Upper lobe of right lung (tissue), 1 donor: ENCODE measurements at regions not wholly inside any gene's neighbourhood (a gene's known extent, or its start where the extent isn't known, plus 50 kb on each side); places are given as distances from the start of the nearest gene placed in this dataset.

Source experiments
- ATAC-seq: fragments of 200-7000 bp; cut with Tn5 transposase; one replicate; pipeline ENCODE4 v1.9.1; 2020; ENCODE audit warnings: mild to moderate bottlenecking, moderate library complexity
- DNase-seq: peaks from one replicate; pipeline ENCODE4 v3.0.0-alpha.2; 2020
- H3K27ac ChIP-seq: fragments of 200-600 bp; one replicate; pipeline ENCODE4 v1.8.0; 2022
- H3K27me3 ChIP-seq: fragments of 200-600 bp; one replicate; pipeline ENCODE4 v1.8.0; 2022; ENCODE audit warnings: mild to moderate bottlenecking
- H3K36me3 ChIP-seq: fragments of 200-600 bp; one replicate; pipeline ENCODE4 v1.8.0; 2022
- H3K4me1 ChIP-seq: fragments of 200-600 bp; one replicate; pipeline ENCODE4 v1.8.0; 2022
- H3K4me3 ChIP-seq: fragments of 200-600 bp; one replicate; pipeline ENCODE4 v1.8.0; 2022; ENCODE audit warnings: mild to moderate bottlenecking
- H3K9me3 ChIP-seq: fragments of 200-600 bp; one replicate; pipeline ENCODE4 v1.8.0; 2022
- CTCF ChIP-seq: fragments of 200-600 bp; IDR thresholded peaks from one replicate; pipeline ENCODE4 v1.8.0; 2022; ENCODE audit warnings: antibody characterized with exemption
- intact Hi-C: fragments of 100-400 bp; cut with DNase I; formaldehyde crosslinking; loops from one replicate; pipeline ENCODE4 v1.11.0; 2022
- donor health status: DM: no; HTN: yes; CAD: no; lungs with severe emphysema.

- H3K4me1 ChIP-seq, result no peaks in the 10 kb centered on the region
- TF ChIP-seq CTCF, result no peak
Measured at GRCh38 chr1:238018214-238018613, 127.5 kb upstream of the ZP4 start.

GRCh38 chr1:238006779-238007178, 116.1 kb upstream of the ZP4 start:
- Histone ChIP-seq H3K4me1 (no peaks in the 10 kb centered on the region), H3K36me3 (no peaks in the 10 kb centered on the region), H3K4me3 (no peak overlapping the region), H3K9me3 (no peaks in the 10 kb centered on the region), H3K27ac (no peak overlapping the region), H3K27me3 (no peaks in the 10 kb centered on the region)
- no peak for ATAC-seq
- no peak for TF ChIP-seq CTCF
- intact Hi-C loops, result no loop called here
- no peak for DNase-seq

More at GRCh38 chr1:238018214-238018613, 127.5 kb upstream of the ZP4 start:
- ATAC-seq (no peak), DNase-seq (no peak)
- Histone ChIP-seq H3K4me3 (no peak overlapping the region), H3K36me3 (no peaks in the 10 kb centered on the region), H3K9me3 (no peaks in the 10 kb centered on the region), H3K27ac (no peak overlapping the region), H3K27me3 (no peaks in the 10 kb centered on the region)
- intact Hi-C loops, result no loop called here

GRCh38 chr1:238005116-238005515, 114.4 kb upstream of the ZP4 start:
- H3K4me1 ChIP-seq, result no peaks in the 10 kb centered on the region
- no peak for TF ChIP-seq CTCF
- ATAC-seq (no peak), DNase-seq (no peak)
- no peaks in the 10 kb centered on the region for H3K27me3 ChIP-seq
- intact Hi-C loops, result no loop called here
- no peak overlapping the region for H3K27ac ChIP-seq
- H3K36me3 ChIP-seq, result no peaks in the 10 kb centered on the region
- H3K4me3 ChIP-seq, result no peak overlapping the region
- H3K9me3 ChIP-seq, result no peaks in the 10 kb centered on the region

- H3K27me3 ChIP-seq, result no peaks in the 10 kb centered on the region
- intact Hi-C loops, result no loop called here
- ATAC-seq, result no peak
- TF ChIP-seq CTCF, result no peak
- no peaks in the 10 kb centered on the region for H3K4me1 ChIP-seq
- no peak for DNase-seq
- H3K27ac ChIP-seq, result no peak overlapping the region
- no peaks in the 10 kb centered on the region for H3K9me3 ChIP-seq
- no peak overlapping the region for H3K4me3 ChIP-seq
- no peaks in the 10 kb centered on the region for H3K36me3 ChIP-seq
Measured at GRCh38 chr1:238001818-238002217, 111.1 kb upstream of the ZP4 start.

DNA sequence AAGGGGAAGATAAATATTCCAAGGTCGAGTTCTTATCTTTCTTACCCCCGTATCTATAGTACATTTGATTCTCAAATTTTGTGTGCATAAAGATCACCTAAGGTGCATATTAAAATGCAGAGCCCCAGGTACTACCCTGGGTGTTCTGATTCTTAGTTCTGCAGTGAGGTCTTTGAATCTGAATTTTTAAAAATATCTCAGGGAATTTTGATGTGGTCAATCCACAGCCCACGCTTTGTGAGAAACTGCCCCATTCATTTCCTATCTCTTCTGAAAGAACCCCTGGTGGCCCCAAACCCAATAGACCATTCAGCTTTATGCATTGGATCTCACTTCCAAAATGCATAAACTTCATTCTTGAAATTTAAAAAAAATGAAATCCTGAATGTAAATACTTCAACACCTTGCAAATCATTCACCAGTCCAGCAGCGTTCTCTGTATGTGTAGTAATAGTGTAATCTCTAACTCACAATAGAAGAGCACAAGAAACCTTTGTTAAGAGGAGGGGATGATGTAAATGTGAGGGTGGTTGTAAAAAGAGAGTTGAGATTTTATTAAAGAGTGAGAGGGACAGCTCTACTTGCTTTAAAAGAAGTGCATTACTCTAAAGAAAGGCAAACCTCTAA, 108.8 kb upstream of the ZP4 start:
- Histone ChIP-seq H3K27me3 (no peaks in the 10 kb centered on the region), H3K4me3 (no peak overlapping the region), H3K36me3 (no peaks in the 10 kb centered on the region), H3K27ac (no peak overlapping the region), H3K9me3 (no peaks in the 10 kb centered on the region), H3K4me1 (no peaks in the 10 kb centered on the region)
- ATAC-seq, result no peak
- intact Hi-C loops, result no loop called here
- TF ChIP-seq CTCF, result no peak
- no peak for DNase-seq

- no peak for TF ChIP-seq CTCF
- Histone ChIP-seq H3K4me3 (no peak overlapping the region), H3K27ac (no peak overlapping the region), H3K9me3 (no peaks in the 10 kb centered on the region), H3K27me3 (no peaks in the 10 kb centered on the region), H3K4me1 (no peaks in the 10 kb centered on the region), H3K36me3 (no peaks in the 10 kb centered on the region)
- intact Hi-C loops, result no loop called here
- DNase-seq (no peak), ATAC-seq (no peak)
Measured at GRCh38 chr1:237998581-237998980, 107.9 kb upstream of the ZP4 start.
